HG03342 (cell line): ENCODE measurements at regions not wholly inside any gene's neighbourhood (a gene's known extent, or its start where the extent isn't known, plus 50 kb on each side); places are given as distances from the start of the nearest gene placed in this dataset.
"Not testable (repeated sequence)": the region's sequence is repeated elsewhere in the genome, so short reads cannot be mapped to it uniquely, and the experiment has no call there.

Source experiments
- ATAC-seq: cut with Tn5 transposase; IDR thresholded peaks from one replicate; pipeline ENCODE4 v1.9.1; 2021; ENCODE audit warnings: mild to moderate bottlenecking, moderate library complexity; ENCODE audit not compliant: unreplicated experiment

- no peak for ATAC-seq
Measured at GRCh38 chr14:83842547-83842946, 1687.4 kb upstream of the FLRT2 start.

- no peak for ATAC-seq
Measured at GRCh38 chr14:83847102-83847501, 1682.8 kb upstream of the FLRT2 start.

- no peak for ATAC-seq
Measured at GRCh38 chr14:83850092-83850491, 1679.9 kb upstream of the FLRT2 start.

- ATAC-seq: no peak
Measured at GRCh38 chr14:83856334-83856733, 1673.6 kb upstream of the FLRT2 start.

DNA sequence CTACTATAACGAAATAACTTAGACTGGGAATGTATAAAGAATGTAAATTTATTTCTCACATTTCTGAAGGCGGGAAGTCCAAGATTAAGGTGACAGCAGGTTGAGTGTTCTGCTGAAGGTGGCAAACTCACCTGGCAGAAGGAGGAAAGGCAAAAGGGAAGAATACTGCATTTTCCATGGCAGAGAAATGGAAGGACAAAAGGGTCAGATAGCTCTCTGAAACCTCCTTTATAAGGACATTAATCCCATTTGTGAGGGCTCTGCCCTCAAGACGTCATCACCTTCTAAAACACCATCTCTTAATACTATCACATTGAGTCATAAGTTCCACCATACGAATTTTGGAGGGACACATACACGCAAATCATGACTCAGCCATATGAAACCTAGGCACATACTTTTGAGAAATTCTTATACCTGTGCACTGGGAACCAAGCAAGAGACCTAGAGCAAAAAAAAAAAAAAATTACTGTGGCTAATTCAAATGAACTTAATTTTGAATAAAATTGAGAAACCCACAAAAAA, 1669.3 kb upstream of the FLRT2 start:
- ATAC-seq: no peak

- ATAC-seq: no peak
Measured at GRCh38 chr14:83863042-83863774, 1666.7 kb upstream of the FLRT2 start.

GRCh38 chr14:83864106-83864505, 1665.8 kb upstream of the FLRT2 start:
- ATAC-seq: no peak

- ATAC-seq: no peak
Measured at GRCh38 chr14:83867566-83868225, 1662.2 kb upstream of the FLRT2 start.

DNA sequence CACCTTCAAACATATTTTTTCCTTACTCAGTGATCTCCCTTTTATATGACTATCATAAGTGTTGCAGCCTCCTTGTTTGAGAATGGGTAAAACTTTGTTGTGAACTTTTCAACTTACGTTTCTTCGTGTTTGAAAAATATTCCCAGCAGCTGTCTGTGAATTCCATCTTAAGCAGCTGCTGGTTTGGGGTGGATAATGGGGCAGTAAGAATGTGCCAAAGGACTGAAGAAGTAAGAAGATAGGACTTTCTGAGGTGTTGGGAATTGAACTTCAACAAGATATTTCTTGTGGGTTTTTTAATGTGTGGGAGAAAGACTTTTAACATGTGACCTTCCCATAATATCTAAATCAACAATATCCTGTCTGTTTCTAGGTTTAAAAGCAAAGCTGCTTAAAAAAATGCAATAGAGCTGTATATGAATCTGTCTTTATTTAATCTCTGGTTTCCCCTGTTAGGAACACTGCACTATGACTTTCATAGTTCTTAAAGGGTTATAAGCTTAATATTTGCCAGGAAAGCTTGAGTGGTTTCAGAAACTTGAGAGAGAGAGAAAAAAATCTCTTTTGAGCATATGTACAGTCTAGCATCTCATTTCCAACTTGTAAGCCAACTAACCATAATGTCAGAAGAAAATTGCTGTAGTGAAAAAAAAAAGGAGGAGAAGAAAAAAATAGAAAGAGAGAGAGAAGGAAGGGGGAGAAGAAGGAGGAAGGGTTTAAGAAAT, 1659.2 kb upstream of the FLRT2 start:
- ATAC-seq: no peak

- ATAC-seq: no peak
Measured at GRCh38 chr14:83873669-83874068, 1656.3 kb upstream of the FLRT2 start.

DNA sequence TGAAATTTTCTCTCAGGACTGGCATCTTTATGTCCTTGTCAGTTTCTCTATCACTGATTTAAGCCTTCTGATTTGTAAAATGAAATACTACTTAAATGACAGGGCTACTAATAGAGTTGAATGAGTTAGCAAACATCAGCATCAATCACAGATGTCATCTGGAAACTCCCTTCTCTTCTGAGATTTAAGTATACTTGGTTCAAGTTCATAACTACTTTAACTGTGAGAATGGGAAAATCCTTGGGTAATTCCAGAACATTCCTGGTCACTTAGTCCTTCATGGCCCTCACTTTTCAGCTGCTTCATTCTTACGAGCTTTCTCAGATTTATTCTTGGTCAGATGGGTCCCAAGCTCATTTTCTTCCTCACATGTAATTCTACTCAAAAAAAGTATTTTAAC, 1655.3 kb upstream of the FLRT2 start:
- no peak for ATAC-seq

GRCh38 chr14:83883732-83884131, 1646.2 kb upstream of the FLRT2 start:
- no peak for ATAC-seq

GRCh38 chr14:83885837-83886293, 1644.1 kb upstream of the FLRT2 start:
- ATAC-seq: no peak

GRCh38 chr14:83887866-83888265, 1642.1 kb upstream of the FLRT2 start:
- ATAC-seq: no peak

DNA sequence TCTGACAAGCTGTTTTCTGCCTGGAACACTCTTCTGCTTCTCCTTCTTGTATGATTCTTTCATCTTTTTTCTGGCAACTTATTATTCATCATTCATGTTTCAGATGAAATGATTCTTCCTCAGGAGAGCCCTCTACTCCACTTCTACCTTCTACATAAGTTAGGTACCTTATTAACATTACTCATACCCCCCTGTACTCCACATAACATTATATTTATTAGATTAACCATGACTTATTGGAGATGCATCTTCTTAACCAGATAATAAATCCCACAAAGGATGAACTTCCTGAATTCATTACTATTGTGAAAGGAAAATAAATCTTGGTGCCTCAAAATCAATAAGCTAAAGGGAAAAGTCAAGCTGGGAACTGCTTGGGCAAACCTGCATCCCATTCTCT, 1636.5 kb upstream of the FLRT2 start:
- ATAC-seq: no peak

- ATAC-seq: no peak
Measured at GRCh38 chr14:83894568-83894967, 1635.4 kb upstream of the FLRT2 start.

DNA sequence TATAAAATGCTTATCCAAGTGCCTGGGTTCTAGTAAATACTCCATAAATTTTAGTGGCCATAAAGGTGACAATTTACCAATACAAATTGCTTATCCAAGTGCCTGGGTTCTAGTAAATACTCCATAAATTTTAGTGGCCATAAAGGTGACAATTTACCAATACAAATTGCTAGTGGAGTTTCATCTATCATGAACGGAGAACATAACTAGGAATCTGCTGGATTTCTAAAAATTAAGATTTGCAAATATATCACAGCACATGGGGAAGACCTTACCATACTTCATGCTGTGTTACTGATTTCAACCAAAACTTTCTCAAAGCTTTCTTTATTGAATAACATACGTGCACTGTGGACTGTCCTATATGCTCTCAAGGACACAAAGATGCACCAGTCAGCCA, 1631.4 kb upstream of the FLRT2 start:
- not testable (repeated sequence) for ATAC-seq

- no peak for ATAC-seq
Measured at GRCh38 chr14:83899706-83900105, 1630.2 kb upstream of the FLRT2 start.

DNA sequence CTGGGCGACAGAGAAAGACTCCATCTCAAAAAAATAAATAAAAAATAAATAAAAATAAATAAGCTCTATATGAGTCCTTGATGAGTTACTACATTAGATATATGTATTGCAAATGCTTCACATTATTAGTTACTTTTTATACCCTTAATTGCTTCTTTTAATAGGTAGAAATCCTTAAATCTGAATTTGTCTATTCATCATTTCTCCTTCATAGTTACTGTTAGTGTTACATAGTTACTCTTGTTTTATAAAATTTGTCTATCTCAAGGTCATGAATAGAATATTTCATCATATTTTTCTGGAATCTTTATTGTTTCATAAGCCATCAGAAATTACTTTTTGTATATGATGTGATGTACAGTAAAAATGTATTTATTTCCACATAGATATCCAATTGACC, 1624.8 kb upstream of the FLRT2 start:
- no peak for ATAC-seq

GRCh38 chr14:83908419-83908818, 1621.5 kb upstream of the FLRT2 start:
- ATAC-seq: no peak

DNA sequence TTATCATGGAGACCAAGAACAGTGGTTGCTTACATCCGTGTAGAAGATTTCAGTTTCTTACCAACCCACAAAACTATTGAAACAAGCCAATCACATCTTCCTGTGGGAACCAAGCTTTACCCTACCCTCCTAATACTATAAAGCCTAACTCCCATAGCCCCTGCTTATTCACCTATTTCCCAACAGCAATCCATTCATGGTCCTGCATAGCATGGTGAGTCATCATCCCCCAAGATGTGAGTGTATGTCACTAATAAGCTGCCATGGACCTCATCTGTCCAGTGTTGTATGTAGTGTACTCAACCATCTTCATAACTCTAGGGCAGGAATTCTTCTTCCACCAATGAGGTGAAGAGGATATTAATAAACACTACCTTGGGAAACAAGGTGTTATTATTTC, 1620.4 kb upstream of the FLRT2 start:
- no peak for ATAC-seq
